Liver (tissue), 7 donors: ENCODE measurements at regions not wholly inside any gene's neighbourhood (a gene's known extent, or its start where the extent isn't known, plus 50 kb on each side); places are given as distances from the start of the nearest gene placed in this dataset.

Experiments
- DNase-seq: peaks from one replicate; pipeline ENCODE4 v3.0.0-alpha.2; 2017; ENCODE audit warnings: low spot score
- H3K27ac ChIP-seq, 2 donors: one replicate each; pipeline ENCODE4 v1.7.0; 2013; ENCODE audit warnings: inconsistent platforms in 2 of 2, low read length in 2 of 2, control low read depth in 1 of 2, low read depth in 1 of 2, mild to moderate bottlenecking in 1 of 2
- H3K27me3 ChIP-seq, 4 donors: one replicate each; pipeline versions ENCODE4 v1.6.1 to v1.7.0; 2013; ENCODE audit warnings: low read length in 3 of 4, inconsistent platforms in 1 of 4, mild to moderate bottlenecking in 1 of 4, moderate library complexity in 1 of 4; ENCODE audit not compliant: control insufficient read depth in 4 of 4, insufficient read depth in 4 of 4
- H3K36me3 ChIP-seq, 4 donors: one replicate each; pipeline versions ENCODE4 v1.6.1 to v1.7.0; 2013; ENCODE audit warnings: low read length in 3 of 4, mild to moderate bottlenecking in 3 of 4, low read depth in 1 of 4, moderate library complexity in 1 of 4; ENCODE audit not compliant: control insufficient read depth in 4 of 4, insufficient read depth in 3 of 4
- H3K4me1 ChIP-seq, 4 donors: one replicate each; pipeline versions ENCODE4 v1.6.1 to v1.7.0; 2013; ENCODE audit warnings: low read length in 3 of 4, mild to moderate bottlenecking in 3 of 4, moderate library complexity in 1 of 4; ENCODE audit not compliant: control insufficient read depth in 4 of 4, insufficient read depth in 4 of 4
- H3K4me3 ChIP-seq, 3 donors: one replicate each; pipeline versions ENCODE4 v1.6.1 to v1.7.0; 2013; ENCODE audit warnings: low read length in 3 of 3, control low read depth in 1 of 3, low read depth in 1 of 3, mild to moderate bottlenecking in 1 of 3
- H3K9ac ChIP-seq, 2 donors: one replicate each; pipeline ENCODE4 v1.7.0; 2013; ENCODE audit warnings: low read length in 2 of 2, mild to moderate bottlenecking in 2 of 2, moderate library complexity in 2 of 2, control low read depth in 1 of 2, low read depth in 1 of 2
- H3K9me3 ChIP-seq, 4 donors: one replicate each; pipeline versions ENCODE4 v1.6.1 to v1.7.0; 2013; ENCODE audit warnings: low read length in 3 of 4; ENCODE audit not compliant: control insufficient read depth in 4 of 4
- FOXA1 ChIP-seq: IDR thresholded peaks from 2 replicates; pipeline ENCODE4 v1.6.1; 2016; ENCODE audit warnings: antibody characterized with exemption
- FOXA2 ChIP-seq: IDR thresholded peaks from 2 replicates; pipeline ENCODE4 v1.6.1; 2016; ENCODE audit warnings: antibody characterized with exemption
- GABPA ChIP-seq, 2 donors: IDR thresholded peaks in 1 of 2; conservative IDR thresholded peaks in 1 of 2; 2 replicates each; pipeline ENCODE4 v1.6.1; 2016; ENCODE audit warnings: antibody characterized with exemption in 2 of 2, mild to moderate bottlenecking in 1 of 2, moderate library complexity in 1 of 2
- HNF4A ChIP-seq, 2 donors: conservative IDR thresholded peaks; 2 replicates each; pipeline ENCODE4 v1.6.1; 2016; ENCODE audit warnings: antibody characterized with exemption in 2 of 2, mild to moderate bottlenecking in 2 of 2
- HNF4G ChIP-seq: IDR thresholded peaks from 2 replicates; pipeline ENCODE4 v1.6.1; 2016; ENCODE audit warnings: antibody characterized with exemption
- JUND ChIP-seq, 2 donors: IDR thresholded peaks; 2 replicates each; pipeline ENCODE4 v1.6.1; 2016; ENCODE audit warnings: antibody characterized with exemption in 2 of 2
- NR2F2 ChIP-seq: IDR thresholded peaks from 2 replicates; pipeline ENCODE4 v1.6.1; 2016; ENCODE audit warnings: antibody characterized with exemption
- RAD21 ChIP-seq, 2 donors: IDR thresholded peaks; 2 replicates each; pipeline ENCODE4 v1.6.1; 2016; ENCODE audit warnings: antibody characterized with exemption in 2 of 2, mild to moderate bottlenecking in 2 of 2
- TAF1 ChIP-seq: conservative IDR thresholded peaks from 2 replicates; pipeline ENCODE4 v1.6.1; 2016; ENCODE audit warnings: antibody characterized with exemption, mild to moderate bottlenecking
- WGBS: extraction: QIAGEN DNeasy Blood & Tissue Kit; methylation state at CpG from one replicate; pipeline ENCODE4 v1.1.7; 2013; 5-methylcytosine and 5-hydroxymethylcytosine counted together
- TF ChIP-seq, protein P1 (sequence below): IDR thresholded peaks from 2 replicates; pipeline ENCODE4 v1.6.1; 2016; ENCODE audit warnings: antibody characterized with exemption
- TF ChIP-seq, protein P2 (sequence below): IDR thresholded peaks from 2 replicates; pipeline ENCODE4 v1.6.1; 2016; ENCODE audit warnings: antibody characterized with exemption, mild to moderate bottlenecking
- TF ChIP-seq, protein P3 (sequence below): IDR thresholded peaks from 2 replicates; pipeline ENCODE4 v1.6.1; 2016; ENCODE audit warnings: antibody characterized with exemption
- donor health status: healthy.
- donor health status: healthy.
- donor health status: healthy.
- donor health status: healthy.

DNA sequence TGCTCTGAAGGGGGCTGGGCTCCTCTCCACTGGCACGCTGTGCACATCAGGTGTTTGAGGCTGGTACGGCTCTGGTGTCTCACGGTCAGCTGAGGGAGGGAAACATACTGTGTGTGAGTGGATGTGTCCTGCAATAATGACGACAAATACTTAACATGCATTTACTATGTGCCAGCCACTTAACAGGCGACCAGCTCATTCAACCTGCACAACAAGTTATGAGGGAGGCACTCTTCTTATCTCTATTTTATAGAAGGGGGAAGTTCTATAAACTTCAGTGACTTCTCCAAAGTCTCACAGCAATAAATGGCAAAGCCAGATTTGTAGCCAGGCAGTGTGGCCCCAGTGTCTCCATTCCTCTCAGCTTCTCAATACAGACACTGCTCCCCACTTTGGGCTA lies 83.1 kb upstream of the LINGO1 start (continued):
- TF ChIP-seq, protein P1, sequence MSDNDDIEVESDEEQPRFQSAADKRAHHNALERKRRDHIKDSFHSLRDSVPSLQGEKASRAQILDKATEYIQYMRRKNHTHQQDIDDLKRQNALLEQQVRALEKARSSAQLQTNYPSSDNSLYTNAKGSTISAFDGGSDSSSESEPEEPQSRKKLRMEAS, result no peak
- no peak for TF ChIP-seq HNF4A (conservative IDR thresholded peaks at IDR 0.05)

DNA sequence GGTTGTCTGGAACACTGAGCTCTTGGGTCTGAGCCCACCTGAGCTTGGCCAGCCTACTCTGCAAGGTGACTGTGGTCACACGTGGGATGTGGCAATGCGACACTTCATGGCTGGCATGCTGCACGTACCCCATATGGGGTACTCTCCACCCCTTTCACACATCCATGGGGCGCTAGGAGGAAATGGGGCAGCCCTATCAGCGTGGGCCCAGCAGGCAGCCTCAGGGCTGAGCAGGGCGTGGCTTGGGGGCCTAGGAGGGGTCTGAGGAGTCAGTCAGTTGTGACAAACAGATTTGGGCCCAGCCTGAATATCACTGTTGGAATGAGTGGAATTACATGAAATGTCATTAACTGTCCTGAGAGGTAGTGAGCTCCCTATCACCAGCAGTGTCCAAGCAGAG lies 82.3 kb upstream of the LINGO1 start:
- Histone ChIP-seq H3K27me3 (no peaks in the 10 kb centered on the region), H3K27ac (no peak overlapping the region), H3K9ac (no peak overlapping the region), H3K4me1 (no peaks in the 10 kb centered on the region), H3K9me3 (no peaks in the 10 kb centered on the region), H3K4me3 (no peak overlapping the region), H3K36me3 (no peaks in the 10 kb centered on the region)
- no peak for TF ChIP-seq FOXA1
- TF ChIP-seq NR2F2, result no peak
- TF ChIP-seq, protein P2, sequence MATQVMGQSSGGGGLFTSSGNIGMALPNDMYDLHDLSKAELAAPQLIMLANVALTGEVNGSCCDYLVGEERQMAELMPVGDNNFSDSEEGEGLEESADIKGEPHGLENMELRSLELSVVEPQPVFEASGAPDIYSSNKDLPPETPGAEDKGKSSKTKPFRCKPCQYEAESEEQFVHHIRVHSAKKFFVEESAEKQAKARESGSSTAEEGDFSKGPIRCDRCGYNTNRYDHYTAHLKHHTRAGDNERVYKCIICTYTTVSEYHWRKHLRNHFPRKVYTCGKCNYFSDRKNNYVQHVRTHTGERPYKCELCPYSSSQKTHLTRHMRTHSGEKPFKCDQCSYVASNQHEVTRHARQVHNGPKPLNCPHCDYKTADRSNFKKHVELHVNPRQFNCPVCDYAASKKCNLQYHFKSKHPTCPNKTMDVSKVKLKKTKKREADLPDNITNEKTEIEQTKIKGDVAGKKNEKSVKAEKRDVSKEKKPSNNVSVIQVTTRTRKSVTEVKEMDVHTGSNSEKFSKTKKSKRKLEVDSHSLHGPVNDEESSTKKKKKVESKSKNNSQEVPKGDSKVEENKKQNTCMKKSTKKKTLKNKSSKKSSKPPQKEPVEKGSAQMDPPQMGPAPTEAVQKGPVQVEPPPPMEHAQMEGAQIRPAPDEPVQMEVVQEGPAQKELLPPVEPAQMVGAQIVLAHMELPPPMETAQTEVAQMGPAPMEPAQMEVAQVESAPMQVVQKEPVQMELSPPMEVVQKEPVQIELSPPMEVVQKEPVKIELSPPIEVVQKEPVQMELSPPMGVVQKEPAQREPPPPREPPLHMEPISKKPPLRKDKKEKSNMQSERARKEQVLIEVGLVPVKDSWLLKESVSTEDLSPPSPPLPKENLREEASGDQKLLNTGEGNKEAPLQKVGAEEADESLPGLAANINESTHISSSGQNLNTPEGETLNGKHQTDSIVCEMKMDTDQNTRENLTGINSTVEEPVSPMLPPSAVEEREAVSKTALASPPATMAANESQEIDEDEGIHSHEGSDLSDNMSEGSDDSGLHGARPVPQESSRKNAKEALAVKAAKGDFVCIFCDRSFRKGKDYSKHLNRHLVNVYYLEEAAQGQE, result no peak
- TF ChIP-seq TAF1, result no peak
- TF ChIP-seq, protein P3, sequence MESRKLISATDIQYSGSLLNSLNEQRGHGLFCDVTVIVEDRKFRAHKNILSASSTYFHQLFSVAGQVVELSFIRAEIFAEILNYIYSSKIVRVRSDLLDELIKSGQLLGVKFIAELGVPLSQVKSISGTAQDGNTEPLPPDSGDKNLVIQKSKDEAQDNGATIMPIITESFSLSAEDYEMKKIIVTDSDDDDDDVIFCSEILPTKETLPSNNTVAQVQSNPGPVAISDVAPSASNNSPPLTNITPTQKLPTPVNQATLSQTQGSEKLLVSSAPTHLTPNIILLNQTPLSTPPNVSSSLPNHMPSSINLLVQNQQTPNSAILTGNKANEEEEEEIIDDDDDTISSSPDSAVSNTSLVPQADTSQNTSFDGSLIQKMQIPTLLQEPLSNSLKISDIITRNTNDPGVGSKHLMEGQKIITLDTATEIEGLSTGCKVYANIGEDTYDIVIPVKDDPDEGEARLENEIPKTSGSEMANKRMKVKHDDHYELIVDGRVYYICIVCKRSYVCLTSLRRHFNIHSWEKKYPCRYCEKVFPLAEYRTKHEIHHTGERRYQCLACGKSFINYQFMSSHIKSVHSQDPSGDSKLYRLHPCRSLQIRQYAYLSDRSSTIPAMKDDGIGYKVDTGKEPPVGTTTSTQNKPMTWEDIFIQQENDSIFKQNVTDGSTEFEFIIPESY, result no peak
- no peak for TF ChIP-seq JUND (IDR thresholded peaks at IDR 0.05)
- no peak for TF ChIP-seq HNF4G
- 56% methylated on average over 6 of the region's 6 CpGs for WGBS
- no peak for DNase-seq

DNA sequence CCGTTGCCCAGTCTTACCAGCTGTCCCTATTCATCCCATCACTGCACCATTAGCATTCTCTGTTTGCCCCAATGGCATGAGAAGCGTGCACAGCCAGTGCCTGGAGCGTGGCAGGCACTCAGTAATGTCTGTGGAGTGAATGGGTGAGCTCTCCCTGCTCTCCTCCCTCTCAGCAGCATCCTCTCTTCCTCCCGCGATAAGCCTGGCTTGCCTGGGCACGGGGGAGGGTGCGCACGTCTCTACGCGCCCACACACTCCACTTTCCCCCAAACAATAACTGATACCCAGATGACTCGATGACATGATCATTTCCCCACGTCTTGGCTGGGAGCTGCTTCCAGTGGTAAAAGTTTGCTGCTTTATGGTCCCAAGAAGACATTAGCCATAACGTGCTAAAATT lies 81.8 kb upstream of the LINGO1 start:
- WGBS, result 69% methylated on average over 13 of the region's 13 CpGs
- no peak for DNase-seq

More for the DNA sequence above, 81.8 kb upstream of the LINGO1 start:
- H3K27me3 ChIP-seq, result no peaks in the 10 kb centered on the region
- H3K36me3 ChIP-seq, result no peaks in the 10 kb centered on the region
- no peak overlapping the region for H3K27ac ChIP-seq
- no peak overlapping the region for H3K4me3 ChIP-seq
- H3K9me3 ChIP-seq, result no peaks in the 10 kb centered on the region
- H3K9ac ChIP-seq, result no peak overlapping the region
- TF ChIP-seq RAD21 (IDR thresholded peaks at IDR 0.05), result no peak
- TF ChIP-seq, protein P2, result no peak
- no peak for TF ChIP-seq FOXA1
- TF ChIP-seq NR2F2, result no peak
- no peak for TF ChIP-seq GABPA (IDR thresholded peaks at IDR 0.05 in 1 of 2, conservative IDR thresholded peaks at IDR 0.05 in 1 of 2)
- no peak for TF ChIP-seq FOXA2
- H3K4me1 ChIP-seq, result no peaks in the 10 kb centered on the region
